Ovary (tissue), 3 donors: ENCODE measurements at regions not wholly inside any gene's neighbourhood (a gene's known extent, or its start where the extent isn't known, plus 50 kb on each side); places are given as distances from the start of the nearest gene placed in this dataset.

Source experiments
- EP300 ChIP-seq: sonication (generic); formaldehyde crosslinking; IDR thresholded peaks from one replicate; pipeline ENCODE4 v1.6.1; 2017; ENCODE audit warnings: antibody characterized with exemption
- POLR2A ChIP-seq: fragments of 450-650 bp; IDR thresholded peaks from one replicate; pipeline ENCODE4 v1.6.1; 2017; ENCODE audit warnings: antibody characterized with exemption, mild to moderate bottlenecking, moderate library complexity
- TF ChIP-seq, protein P1 (sequence below), 3 donors: fragments of 450-650 bp in 2 of 3; fragments of 200-600 bp in 1 of 3; IDR thresholded peaks; one replicate each; pipeline versions ENCODE4 v1.5.1 to v1.8.0; 2016 to 2022; ENCODE audit warnings: antibody characterized with exemption in 3 of 3, mild to moderate bottlenecking in 1 of 3
- donor health status: DM: no; HTN: no; CAD: no.

DNA sequence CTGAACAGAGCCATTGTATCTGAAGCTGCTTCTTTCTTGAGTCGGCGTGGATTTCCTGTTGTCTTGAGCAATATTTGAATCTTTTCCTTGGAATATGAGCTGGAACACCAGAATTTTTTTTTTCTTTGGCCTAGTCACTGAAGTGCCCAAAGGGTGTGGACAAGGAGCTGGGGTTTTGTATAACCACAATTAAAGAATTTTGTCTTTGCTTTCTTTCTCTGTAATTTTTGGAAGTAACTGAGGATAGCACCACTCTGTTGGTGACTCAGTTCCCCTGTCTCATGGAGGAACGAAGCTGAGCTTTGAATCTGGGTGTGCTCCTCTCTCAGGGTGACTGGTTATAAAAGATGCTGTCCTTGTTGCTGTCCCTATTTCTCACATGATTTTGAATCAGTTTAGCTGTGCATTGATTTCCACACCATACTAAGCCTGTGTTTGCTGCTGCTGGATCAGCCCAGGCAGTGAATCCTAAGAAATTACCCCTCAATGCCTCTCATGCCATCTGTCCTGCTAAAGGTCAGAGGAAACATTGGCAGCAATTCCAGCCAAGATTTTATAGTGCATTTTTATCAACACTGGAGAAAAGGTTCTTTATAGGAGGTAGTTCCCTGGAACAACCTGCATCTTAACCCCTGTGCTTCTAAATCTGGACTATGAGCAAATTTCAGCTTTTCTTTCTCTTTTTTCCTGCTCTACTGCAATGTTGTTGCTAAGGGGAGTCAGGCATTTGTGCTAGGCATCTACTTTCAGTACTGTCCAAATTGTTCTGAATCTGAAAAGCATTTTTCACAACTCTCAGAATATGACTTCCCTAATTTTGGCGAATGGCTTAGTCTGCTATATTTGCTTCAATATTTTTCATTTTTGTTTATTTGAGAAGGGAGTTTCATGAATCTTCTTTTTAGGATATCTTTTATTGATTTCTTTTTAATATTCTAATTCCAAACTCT is 540.8 kb downstream of the SOX6 start:
- TF ChIP-seq, protein P1, sequence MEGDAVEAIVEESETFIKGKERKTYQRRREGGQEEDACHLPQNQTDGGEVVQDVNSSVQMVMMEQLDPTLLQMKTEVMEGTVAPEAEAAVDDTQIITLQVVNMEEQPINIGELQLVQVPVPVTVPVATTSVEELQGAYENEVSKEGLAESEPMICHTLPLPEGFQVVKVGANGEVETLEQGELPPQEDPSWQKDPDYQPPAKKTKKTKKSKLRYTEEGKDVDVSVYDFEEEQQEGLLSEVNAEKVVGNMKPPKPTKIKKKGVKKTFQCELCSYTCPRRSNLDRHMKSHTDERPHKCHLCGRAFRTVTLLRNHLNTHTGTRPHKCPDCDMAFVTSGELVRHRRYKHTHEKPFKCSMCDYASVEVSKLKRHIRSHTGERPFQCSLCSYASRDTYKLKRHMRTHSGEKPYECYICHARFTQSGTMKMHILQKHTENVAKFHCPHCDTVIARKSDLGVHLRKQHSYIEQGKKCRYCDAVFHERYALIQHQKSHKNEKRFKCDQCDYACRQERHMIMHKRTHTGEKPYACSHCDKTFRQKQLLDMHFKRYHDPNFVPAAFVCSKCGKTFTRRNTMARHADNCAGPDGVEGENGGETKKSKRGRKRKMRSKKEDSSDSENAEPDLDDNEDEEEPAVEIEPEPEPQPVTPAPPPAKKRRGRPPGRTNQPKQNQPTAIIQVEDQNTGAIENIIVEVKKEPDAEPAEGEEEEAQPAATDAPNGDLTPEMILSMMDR (IDR thresholded peaks at IDR 0.05): no peak
- TF ChIP-seq EP300: no peak
- no peak for TF ChIP-seq POLR2A
